ENCODE measurements at regions not wholly inside any gene's neighbourhood (a gene's known extent, or its start where the extent isn't known, plus 50 kb on each side); places are given as distances from the start of the nearest gene placed in this dataset.

GRCh38 chr18:42268186-42268725 is 313.2 kb downstream of the PIK3C3 start:
- no peak for DNase-seq (ENCODE audit: low spot score)

- no peak for DNase-seq (ENCODE audit: low spot score)
Measured at GRCh38 chr18:42268798-42269197, 313.8 kb downstream of the PIK3C3 start.

- no peak for DNase-seq (ENCODE audit: low spot score)
Measured at GRCh38 chr18:42271647-42272414, 316.8 kb downstream of the PIK3C3 start.

GRCh38 chr18:42274488-42275137 is 319.6 kb downstream of the PIK3C3 start:
- no peak for DNase-seq (ENCODE audit: low spot score)

- no peak for DNase-seq (ENCODE audit: low spot score)
Measured at GRCh38 chr18:42275138-42275535, 320.1 kb downstream of the PIK3C3 start.

- DNase-seq (ENCODE audit: low spot score), result no peak
Measured at GRCh38 chr18:42275949-42276730, 321.1 kb downstream of the PIK3C3 start.

GRCh38 chr18:42281124-42281523 is 326.1 kb downstream of the PIK3C3 start:
- DNase-seq (ENCODE audit: low spot score), result no peak

- no peak for DNase-seq (ENCODE audit: low spot score)
Measured at GRCh38 chr18:42281851-42282250, 326.8 kb downstream of the PIK3C3 start.

- no peak for DNase-seq (ENCODE audit: low spot score)
Measured at GRCh38 chr18:42287047-42287446, 332.0 kb downstream of the PIK3C3 start.

GRCh38 chr18:42288129-42288528 is 333.1 kb downstream of the PIK3C3 start:
- no peak for DNase-seq (ENCODE audit: low spot score)

GRCh38 chr18:42289526-42289925 is 334.5 kb downstream of the PIK3C3 start:
- DNase-seq (ENCODE audit: low spot score), result no peak

GRCh38 chr18:42290318-42291307 is 335.6 kb downstream of the PIK3C3 start:
- DNase-seq (ENCODE audit: low spot score), result no peak

GRCh38 chr18:42292654-42293053 is 337.6 kb downstream of the PIK3C3 start:
- no peak for DNase-seq (ENCODE audit: low spot score)

GRCh38 chr18:42296192-42296591 is 341.2 kb downstream of the PIK3C3 start:
- no peak for DNase-seq (ENCODE audit: low spot score)

- no peak for DNase-seq (ENCODE audit: low spot score)
Measured at GRCh38 chr18:42296723-42297122, 341.7 kb downstream of the PIK3C3 start.

- peak; percentile 52 for DNase-seq (ENCODE audit: low spot score)
Measured at GRCh38 chr18:42298759-42299675, 344.0 kb downstream of the PIK3C3 start.

GRCh38 chr18:42305869-42306593 is 351.0 kb downstream of the PIK3C3 start:
- no peak for DNase-seq (ENCODE audit: low spot score)

- no peak for DNase-seq (ENCODE audit: low spot score)
Measured at GRCh38 chr18:42306594-42306980, 351.6 kb downstream of the PIK3C3 start.

- DNase-seq (ENCODE audit: low spot score), result no peak
Measured at GRCh38 chr18:42310956-42311355, 355.9 kb downstream of the PIK3C3 start.

- DNase-seq (ENCODE audit: low spot score), result no peak
Measured at GRCh38 chr18:42326752-42327151, 371.7 kb downstream of the PIK3C3 start.

Measured in hematopoietic multipotent progenitor cell treated with erythropoietin and hydrocortisone succinate and interleukin-3 and kit ligand, for 15 days (in vitro differentiated cells).